ENCODE measurements at regions not wholly inside any gene's neighbourhood (a gene's known extent, or its start where the extent isn't known, plus 50 kb on each side); places are given as distances from the start of the nearest gene placed in this dataset.

GRCh38 chr5:93924628-93925027 lies 183.2 kb upstream of the POU5F2 start:
- TF ChIP-seq, protein P1, sequence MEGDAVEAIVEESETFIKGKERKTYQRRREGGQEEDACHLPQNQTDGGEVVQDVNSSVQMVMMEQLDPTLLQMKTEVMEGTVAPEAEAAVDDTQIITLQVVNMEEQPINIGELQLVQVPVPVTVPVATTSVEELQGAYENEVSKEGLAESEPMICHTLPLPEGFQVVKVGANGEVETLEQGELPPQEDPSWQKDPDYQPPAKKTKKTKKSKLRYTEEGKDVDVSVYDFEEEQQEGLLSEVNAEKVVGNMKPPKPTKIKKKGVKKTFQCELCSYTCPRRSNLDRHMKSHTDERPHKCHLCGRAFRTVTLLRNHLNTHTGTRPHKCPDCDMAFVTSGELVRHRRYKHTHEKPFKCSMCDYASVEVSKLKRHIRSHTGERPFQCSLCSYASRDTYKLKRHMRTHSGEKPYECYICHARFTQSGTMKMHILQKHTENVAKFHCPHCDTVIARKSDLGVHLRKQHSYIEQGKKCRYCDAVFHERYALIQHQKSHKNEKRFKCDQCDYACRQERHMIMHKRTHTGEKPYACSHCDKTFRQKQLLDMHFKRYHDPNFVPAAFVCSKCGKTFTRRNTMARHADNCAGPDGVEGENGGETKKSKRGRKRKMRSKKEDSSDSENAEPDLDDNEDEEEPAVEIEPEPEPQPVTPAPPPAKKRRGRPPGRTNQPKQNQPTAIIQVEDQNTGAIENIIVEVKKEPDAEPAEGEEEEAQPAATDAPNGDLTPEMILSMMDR (conservative IDR thresholded peaks at IDR 0.05; ENCODE audit: low read depth, low read length) = no peak
- no peak for TF ChIP-seq MAFK (IDR thresholded peaks at IDR 0.05; ENCODE audit: low read depth, low read length)
- TF ChIP-seq POLR2A (IDR thresholded peaks at IDR 0.05; ENCODE audit: low read depth, low read length) = no peak
- TF ChIP-seq, protein P2, sequence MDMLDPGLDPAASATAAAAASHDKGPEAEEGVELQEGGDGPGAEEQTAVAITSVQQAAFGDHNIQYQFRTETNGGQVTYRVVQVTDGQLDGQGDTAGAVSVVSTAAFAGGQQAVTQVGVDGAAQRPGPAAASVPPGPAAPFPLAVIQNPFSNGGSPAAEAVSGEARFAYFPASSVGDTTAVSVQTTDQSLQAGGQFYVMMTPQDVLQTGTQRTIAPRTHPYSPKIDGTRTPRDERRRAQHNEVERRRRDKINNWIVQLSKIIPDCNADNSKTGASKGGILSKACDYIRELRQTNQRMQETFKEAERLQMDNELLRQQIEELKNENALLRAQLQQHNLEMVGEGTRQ (IDR thresholded peaks at IDR 0.05; ENCODE audit: low read depth, low read length) = no peak
- no peak for TF ChIP-seq RAD21 (IDR thresholded peaks at IDR 0.05; ENCODE audit: low read length)
- no peak for TF ChIP-seq RFX5 (IDR thresholded peaks at IDR 0.05; ENCODE audit: low read depth, low read length)
- no peak for TF ChIP-seq SMC3 (IDR thresholded peaks at IDR 0.05; ENCODE audit: low read depth, low read length)
- no peak for TF ChIP-seq ELK1 (IDR thresholded peaks at IDR 0.05; ENCODE audit: borderline replicate concordance, low read depth, low read length)
- 0 out of 2 replicates have a peak, but pooled peaks have one; percentile 11 for TF ChIP-seq CEBPB (IDR thresholded peaks at IDR 0.05; ENCODE audit: low read depth, low read length)
